Breast epithelium (tissue), 3 donors: ENCODE measurements at regions not wholly inside any gene's neighbourhood (a gene's known extent, or its start where the extent isn't known, plus 50 kb on each side); places are given as distances from the start of the nearest gene placed in this dataset.

ENCODE experiments used
- CTCF ChIP-seq, 3 donors: fragments of 450-650 bp; IDR thresholded peaks; one replicate each; pipeline ENCODE4 v1.5.1; 2016 to 2017; ENCODE audit warnings: antibody characterized with exemption in 3 of 3, mild to moderate bottlenecking in 3 of 3, moderate library complexity in 3 of 3
- POLR2A ChIP-seq: fragments of 450-650 bp; IDR thresholded peaks from one replicate; pipeline ENCODE4 v1.6.1; 2016; ENCODE audit warnings: antibody characterized with exemption, mild to moderate bottlenecking, moderate library complexity
- POLR2AphosphoS5 ChIP-seq, 3 donors: sonication (generic); formaldehyde crosslinking; IDR thresholded peaks; one replicate each; pipeline ENCODE4 v1.6.1; 2017; ENCODE audit warnings: antibody characterized with exemption in 3 of 3

GRCh38 chr20:47860049-47860830, 75.0 kb upstream of the SULF2 start:
- TF ChIP-seq CTCF (IDR thresholded peaks at IDR 0.05) (no peak), POLR2AphosphoS5 (IDR thresholded peaks at IDR 0.05) (no peak), POLR2A (no peak)
